IPS-18c (cell line): ENCODE measurements at regions not wholly inside any gene's neighbourhood (a gene's known extent, or its start where the extent isn't known, plus 50 kb on each side); places are given as distances from the start of the nearest gene placed in this dataset.

Source experiments
- H3K4me3 ChIP-seq: 2 replicates; pipeline ENCODE4 v1.7.0; 2013; ENCODE audit warnings: low read depth, mild to moderate bottlenecking, low read length, moderate library complexity; ENCODE audit not compliant: insufficient read depth
- H3K9me3 ChIP-seq: one replicate; pipeline ENCODE4 v1.6.1; 2013; ENCODE audit warnings: mild to moderate bottlenecking, low read length, moderate library complexity; ENCODE audit not compliant: control insufficient read depth, insufficient read depth

DNA sequence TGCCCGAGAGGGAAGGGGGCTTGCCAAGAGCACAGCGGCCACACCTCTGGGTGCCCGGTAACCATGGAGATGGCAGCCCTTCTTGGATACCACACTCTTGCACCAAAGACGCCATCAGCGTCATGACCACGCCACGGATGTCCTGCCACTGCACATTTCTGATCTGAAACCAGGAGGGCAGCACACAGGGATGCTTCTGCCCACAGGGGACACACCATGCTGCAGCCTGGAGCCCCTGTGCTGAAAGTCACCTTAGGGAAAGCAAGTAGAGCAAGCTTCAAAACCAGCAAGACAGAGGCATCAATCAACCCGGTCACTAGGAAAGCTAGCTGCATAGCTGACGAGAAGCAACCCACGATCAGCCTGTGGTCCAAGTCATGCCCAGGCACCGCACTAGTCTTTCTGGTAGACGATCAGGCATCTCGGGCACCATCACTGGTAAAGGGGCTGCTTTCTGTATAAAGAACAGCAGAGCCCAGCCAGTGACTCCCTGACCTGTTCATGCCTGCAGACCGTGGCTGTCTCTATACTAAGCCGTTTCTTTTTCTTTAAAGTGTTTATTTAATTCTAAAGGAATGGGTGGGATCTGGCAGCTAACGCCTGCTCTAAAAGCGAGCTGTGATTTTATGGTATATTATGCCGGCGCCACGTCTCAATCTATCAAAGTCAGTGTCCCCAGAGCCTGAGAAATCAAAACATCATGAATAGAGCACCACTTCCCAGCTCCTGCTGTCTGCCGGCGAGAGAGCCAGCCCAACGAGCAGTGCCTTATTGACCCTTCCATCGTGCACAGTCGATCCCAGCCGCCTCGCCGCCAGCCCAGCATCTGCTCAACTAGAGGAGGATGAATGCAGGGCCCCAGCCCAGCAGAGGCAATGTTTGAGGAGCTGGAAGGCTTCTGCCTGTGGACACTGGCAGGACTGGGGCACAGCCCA lies 244.7 kb downstream of the RBFOX3 start:
- H3K9me3 ChIP-seq, result no peaks in the 10 kb centered on the region

GRCh38 chr17:79365351-79365750 lies 245.5 kb downstream of the RBFOX3 start:
- H3K9me3 ChIP-seq, result no peaks in the 10 kb centered on the region
- H3K4me3 ChIP-seq, result no peak overlapping the region

More for the DNA sequence above, 244.7 kb downstream of the RBFOX3 start:
- no peak overlapping the region for H3K4me3 ChIP-seq

GRCh38 chr17:79364315-79365094 lies 246.3 kb downstream of the RBFOX3 start:
- Histone ChIP-seq H3K4me3 (no peak overlapping the region), H3K9me3 (no peaks in the 10 kb centered on the region)

DNA sequence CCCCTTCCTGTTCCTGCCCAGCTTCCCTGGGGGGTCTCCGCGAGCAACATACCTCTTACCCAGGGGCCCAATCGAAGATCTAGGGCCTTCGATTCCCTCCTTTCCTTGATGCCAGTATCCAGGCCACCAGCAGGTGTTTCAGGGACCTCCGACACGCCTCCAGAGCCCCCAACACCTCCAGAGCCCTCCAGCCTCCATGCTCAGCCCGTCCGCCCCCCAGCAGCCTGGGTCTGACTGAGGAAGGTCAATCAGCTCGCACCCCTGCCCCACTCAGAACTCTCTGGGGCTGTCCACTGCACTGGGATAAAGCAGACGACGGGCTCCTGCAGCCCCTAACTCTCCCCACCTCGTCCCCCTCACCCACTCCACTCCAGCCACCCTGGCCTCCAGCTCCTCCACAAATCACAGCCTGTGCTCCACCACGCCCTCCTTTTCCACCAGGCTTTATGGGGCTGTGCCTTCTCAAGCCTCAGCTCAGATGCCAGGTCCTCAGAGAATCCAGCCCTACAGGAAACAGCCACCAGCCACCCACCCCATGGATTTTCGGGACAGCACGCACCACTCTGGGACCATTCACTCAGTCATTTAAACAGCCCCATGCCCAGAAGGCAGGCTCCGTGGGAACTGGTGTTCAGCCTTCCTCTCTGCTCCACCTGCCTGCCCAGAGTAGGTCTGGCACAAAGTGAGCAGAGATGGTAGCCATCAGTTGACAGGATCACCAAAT lies 247.1 kb downstream of the RBFOX3 start:
- no peaks in the 10 kb centered on the region for H3K9me3 ChIP-seq

DNA sequence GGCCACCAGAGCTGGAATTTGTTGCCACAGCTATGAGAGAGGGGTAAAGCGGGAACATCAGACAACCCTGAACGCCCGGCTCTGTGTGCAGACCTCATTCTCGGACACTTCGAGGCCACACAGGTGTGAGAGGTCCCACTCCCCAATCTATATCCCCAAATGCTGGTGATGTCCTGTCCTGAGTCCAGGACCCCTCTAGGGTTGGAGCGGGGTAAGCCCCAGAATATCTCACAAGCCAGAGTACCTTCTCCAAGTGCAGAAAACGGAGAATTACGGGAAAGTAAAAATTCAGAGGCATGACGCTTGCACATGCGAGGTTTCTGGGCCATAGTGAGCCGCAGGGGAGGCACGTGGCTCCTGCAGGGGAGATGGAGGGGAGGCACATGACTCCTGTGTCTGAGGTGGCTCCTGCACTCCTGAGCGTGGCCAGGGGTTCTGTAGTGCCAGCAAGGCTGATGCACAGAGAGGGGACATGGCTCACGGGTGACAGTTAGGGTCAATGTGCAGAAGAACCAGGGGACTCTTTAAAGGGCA lies 248.0 kb downstream of the RBFOX3 start:
- H3K9me3 ChIP-seq, result no peaks in the 10 kb centered on the region
- no peak overlapping the region for H3K4me3 ChIP-seq

More for the DNA sequence above, 247.1 kb downstream of the RBFOX3 start:
- H3K4me3 ChIP-seq, result no peak overlapping the region

GRCh38 chr17:79361873-79362771 lies 248.7 kb downstream of the RBFOX3 start:
- Histone ChIP-seq H3K4me3 (no peak overlapping the region), H3K9me3 (no peaks in the 10 kb centered on the region)

DNA sequence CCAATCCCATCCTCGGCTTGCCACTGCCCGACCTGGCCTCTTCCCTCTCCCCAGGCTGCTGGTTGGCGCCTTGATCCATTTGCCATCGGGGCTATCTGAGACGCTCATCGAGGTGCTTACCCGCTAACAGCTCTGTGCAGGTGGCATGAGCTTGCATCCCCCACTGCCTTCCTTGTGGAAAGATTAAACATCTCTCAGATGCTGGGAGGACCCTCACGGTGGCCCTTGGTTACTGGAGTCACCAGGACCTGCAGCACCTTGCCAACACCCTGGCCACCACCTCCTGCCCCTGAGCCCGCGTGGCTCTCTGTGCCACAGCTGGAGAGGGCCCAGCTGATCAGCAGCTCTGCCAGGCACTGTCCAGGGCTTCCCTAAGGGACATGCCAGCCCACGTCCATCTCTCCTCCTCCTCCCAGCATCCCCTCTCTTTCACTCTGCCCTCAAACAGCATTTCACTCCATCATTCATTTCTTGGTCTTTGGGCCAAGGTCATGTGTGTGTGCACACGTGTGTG lies 249.6 kb downstream of the RBFOX3 start:
- H3K9me3 ChIP-seq, result no peaks in the 10 kb centered on the region
- H3K4me3 ChIP-seq, result no peak overlapping the region

- Histone ChIP-seq H3K9me3 (no peaks in the 10 kb centered on the region), H3K4me3 (no peak overlapping the region)
These were observed 250.7 kb downstream of the RBFOX3 start for GRCh38 chr17:79360196-79360595.

DNA sequence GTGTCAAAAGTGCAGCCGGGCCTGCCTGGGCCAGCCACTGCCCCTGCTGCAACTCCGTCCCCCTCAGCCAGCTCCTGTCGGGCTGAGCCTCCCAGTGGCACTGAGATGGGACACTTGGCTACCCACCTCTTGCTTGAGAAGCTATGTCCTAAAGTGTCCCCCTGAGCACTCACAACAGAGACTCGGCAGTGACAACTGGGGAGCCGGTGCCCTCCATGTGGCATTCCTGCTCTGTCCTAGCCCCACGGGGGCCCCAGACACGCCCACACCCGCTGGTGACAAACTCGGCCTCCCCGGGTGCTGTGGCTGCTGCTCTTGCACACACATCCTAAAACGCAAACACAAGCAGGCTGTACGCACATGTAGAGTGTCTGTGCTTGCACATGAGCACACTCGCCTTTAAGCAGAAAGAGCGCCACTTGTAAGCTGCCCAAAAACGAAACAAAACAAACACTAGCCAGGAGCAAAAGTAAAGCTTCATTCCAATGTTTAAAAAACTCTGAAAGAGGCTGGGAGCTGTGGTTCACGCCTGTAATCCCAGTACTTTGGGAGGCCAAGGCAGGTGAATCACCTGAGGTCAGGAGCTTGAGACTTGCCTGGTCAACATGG lies 253.9 kb downstream of the RBFOX3 start:
- Histone ChIP-seq H3K9me3 (no peaks in the 10 kb centered on the region), H3K4me3 (no peak overlapping the region)

GRCh38 chr17:79355165-79355564 lies 255.7 kb downstream of the RBFOX3 start:
- H3K4me3 ChIP-seq, result no peak overlapping the region
- no peaks in the 10 kb centered on the region for H3K9me3 ChIP-seq

- Histone ChIP-seq H3K4me3 (no peak overlapping the region), H3K9me3 (no peaks in the 10 kb centered on the region)
These were observed 256.6 kb downstream of the RBFOX3 start for GRCh38 chr17:79354173-79354820.

- Histone ChIP-seq H3K9me3 (no peaks in the 10 kb centered on the region), H3K4me3 (no peak overlapping the region)
These were observed 257.3 kb downstream of the RBFOX3 start for GRCh38 chr17:79353548-79353947.

DNA sequence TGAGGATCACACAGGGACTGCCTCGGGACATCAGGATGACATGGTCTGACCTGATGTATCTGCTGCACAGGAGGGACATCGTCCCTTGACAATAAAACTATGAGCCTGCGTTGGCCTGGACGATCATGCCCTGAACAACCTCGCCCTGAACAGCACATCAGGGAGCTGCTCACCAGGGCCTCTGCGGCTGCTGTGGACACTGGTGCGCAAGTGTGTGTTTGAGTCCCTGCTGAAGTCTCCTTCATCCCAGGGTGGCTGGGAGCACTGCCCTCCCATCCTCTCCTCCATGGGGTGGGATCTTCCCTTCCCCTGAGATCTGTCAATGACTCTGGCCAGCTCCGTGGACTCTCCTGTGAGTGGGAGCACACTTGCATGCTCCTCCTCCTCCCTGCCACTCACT lies 257.8 kb downstream of the RBFOX3 start:
- Histone ChIP-seq H3K4me3 (no peak overlapping the region), H3K9me3 (no peaks in the 10 kb centered on the region)

DNA sequence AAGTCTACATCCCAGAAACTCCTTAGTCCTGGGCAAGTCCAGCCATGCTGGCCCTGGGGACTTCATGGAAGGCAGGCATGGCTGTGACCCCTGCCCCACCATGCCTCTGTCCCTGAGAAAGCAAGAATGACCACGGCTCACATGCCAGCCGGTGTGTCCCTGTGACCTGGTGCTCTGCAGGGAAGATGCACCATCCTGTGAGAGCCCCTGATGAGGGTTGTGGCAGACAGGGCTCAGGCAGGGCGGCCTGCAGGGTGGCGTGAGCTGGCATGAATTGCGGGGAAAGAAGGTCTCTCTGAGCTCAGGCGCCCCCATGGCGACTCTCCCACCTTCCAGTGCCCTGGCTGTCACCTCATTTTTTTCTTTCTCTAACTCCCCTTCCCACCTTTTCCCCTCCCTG lies 260.3 kb downstream of the RBFOX3 start:
- no peak overlapping the region for H3K4me3 ChIP-seq
- H3K9me3 ChIP-seq, result no peaks in the 10 kb centered on the region
